ENCODE measurements at regions not wholly inside any gene's neighbourhood (a gene's known extent, or its start where the extent isn't known, plus 50 kb on each side); places are given as distances from the start of the nearest gene placed in this dataset.

- H3K4me1 Mint-ChIP-seq (ENCODE audit: unreplicated experiment): peaks cover 35% of the 10 kb centered on the region
- H3K4me3 Mint-ChIP-seq (ENCODE audit: unreplicated experiment): no peak overlapping the region
- peaks cover 1% of the 10 kb centered on the region for H3K27me3 Mint-ChIP-seq (ENCODE audit: unreplicated experiment)
- no peak for DNase-seq (ENCODE audit: low spot score)
- TF ChIP-seq, protein P1, sequence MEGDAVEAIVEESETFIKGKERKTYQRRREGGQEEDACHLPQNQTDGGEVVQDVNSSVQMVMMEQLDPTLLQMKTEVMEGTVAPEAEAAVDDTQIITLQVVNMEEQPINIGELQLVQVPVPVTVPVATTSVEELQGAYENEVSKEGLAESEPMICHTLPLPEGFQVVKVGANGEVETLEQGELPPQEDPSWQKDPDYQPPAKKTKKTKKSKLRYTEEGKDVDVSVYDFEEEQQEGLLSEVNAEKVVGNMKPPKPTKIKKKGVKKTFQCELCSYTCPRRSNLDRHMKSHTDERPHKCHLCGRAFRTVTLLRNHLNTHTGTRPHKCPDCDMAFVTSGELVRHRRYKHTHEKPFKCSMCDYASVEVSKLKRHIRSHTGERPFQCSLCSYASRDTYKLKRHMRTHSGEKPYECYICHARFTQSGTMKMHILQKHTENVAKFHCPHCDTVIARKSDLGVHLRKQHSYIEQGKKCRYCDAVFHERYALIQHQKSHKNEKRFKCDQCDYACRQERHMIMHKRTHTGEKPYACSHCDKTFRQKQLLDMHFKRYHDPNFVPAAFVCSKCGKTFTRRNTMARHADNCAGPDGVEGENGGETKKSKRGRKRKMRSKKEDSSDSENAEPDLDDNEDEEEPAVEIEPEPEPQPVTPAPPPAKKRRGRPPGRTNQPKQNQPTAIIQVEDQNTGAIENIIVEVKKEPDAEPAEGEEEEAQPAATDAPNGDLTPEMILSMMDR (IDR thresholded peaks at IDR 0.05; ENCODE audit: unreplicated experiment): no peak
- H3K9me3 Mint-ChIP-seq (ENCODE audit: unreplicated experiment): no peaks in the 10 kb centered on the region
- no peaks in the 10 kb centered on the region for H3K36me3 Mint-ChIP-seq (ENCODE audit: low read depth, unreplicated experiment)
- H3K27ac Mint-ChIP-seq (ENCODE audit: unreplicated experiment): no peak overlapping the region
Observed at GRCh38 chr2:3128786-3129185, 248.8 kb downstream of the EIPR1 start.

DNA sequence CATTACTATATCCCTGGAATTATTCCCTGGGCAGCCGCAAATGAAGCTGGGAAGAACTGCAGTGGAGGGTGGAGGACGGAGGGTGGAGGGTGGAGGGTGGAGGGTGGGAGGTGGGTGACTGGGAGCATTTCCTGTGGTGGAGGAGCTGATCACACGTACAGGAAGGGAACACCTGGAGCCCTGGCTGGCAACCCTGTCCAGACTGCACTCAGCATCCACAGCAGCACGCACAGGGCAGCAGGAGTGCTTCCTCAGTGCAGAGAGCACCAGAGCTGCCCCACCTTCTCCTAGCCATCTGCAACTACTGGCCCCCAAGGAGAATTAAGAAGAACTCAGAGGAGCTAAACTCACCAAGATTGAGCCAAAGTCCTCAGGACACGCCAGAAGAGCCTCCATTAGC is 249.9 kb downstream of the EIPR1 start:
- no peak for DNase-seq (ENCODE audit: low spot score)
- H3K4me3 Mint-ChIP-seq (ENCODE audit: unreplicated experiment): no peak overlapping the region
- H3K27ac Mint-ChIP-seq (ENCODE audit: unreplicated experiment): peak overlapping the region; percentile 92
- H3K4me1 Mint-ChIP-seq (ENCODE audit: unreplicated experiment): peaks cover 32% of the 10 kb centered on the region
- H3K9me3 Mint-ChIP-seq (ENCODE audit: unreplicated experiment): no peaks in the 10 kb centered on the region
- no peaks in the 10 kb centered on the region for H3K36me3 Mint-ChIP-seq (ENCODE audit: low read depth, unreplicated experiment)
- peaks cover 1% of the 10 kb centered on the region for H3K27me3 Mint-ChIP-seq (ENCODE audit: unreplicated experiment)
- TF ChIP-seq, protein P1 (IDR thresholded peaks at IDR 0.05; ENCODE audit: unreplicated experiment): no peak

- DNase-seq (ENCODE audit: low spot score): peak; percentile 20
- H3K9me3 Mint-ChIP-seq (ENCODE audit: unreplicated experiment): no peaks in the 10 kb centered on the region
- TF ChIP-seq, protein P1 (IDR thresholded peaks at IDR 0.05; ENCODE audit: unreplicated experiment): no peak
- peaks cover 1% of the 10 kb centered on the region for H3K27me3 Mint-ChIP-seq (ENCODE audit: unreplicated experiment)
- H3K4me1 Mint-ChIP-seq (ENCODE audit: unreplicated experiment): peaks cover 29% of the 10 kb centered on the region
- no peak overlapping the region for H3K4me3 Mint-ChIP-seq (ENCODE audit: unreplicated experiment)
- H3K36me3 Mint-ChIP-seq (ENCODE audit: low read depth, unreplicated experiment): no peaks in the 10 kb centered on the region
- H3K27ac Mint-ChIP-seq (ENCODE audit: unreplicated experiment): peak overlapping the region; percentile 92
Observed at GRCh38 chr2:3126911-3127621, 250.6 kb downstream of the EIPR1 start.

GRCh38 chr2:3126171-3126910 is 251.3 kb downstream of the EIPR1 start:
- DNase-seq (ENCODE audit: low spot score): no peak
- H3K27ac Mint-ChIP-seq (ENCODE audit: unreplicated experiment): peak overlapping the region; percentile 92
- TF ChIP-seq, protein P1 (IDR thresholded peaks at IDR 0.05; ENCODE audit: unreplicated experiment): no peak

GRCh38 chr2:3125761-3126130 is 251.9 kb downstream of the EIPR1 start:
- H3K27ac Mint-ChIP-seq (ENCODE audit: unreplicated experiment): no peak overlapping the region
- H3K9me3 Mint-ChIP-seq (ENCODE audit: unreplicated experiment): no peaks in the 10 kb centered on the region
- H3K4me1 Mint-ChIP-seq (ENCODE audit: unreplicated experiment): peaks cover 17% of the 10 kb centered on the region
- no peak overlapping the region for H3K4me3 Mint-ChIP-seq (ENCODE audit: unreplicated experiment)
- H3K27me3 Mint-ChIP-seq (ENCODE audit: unreplicated experiment): peaks cover 1% of the 10 kb centered on the region
- no peak for DNase-seq (ENCODE audit: low spot score)
- TF ChIP-seq, protein P1 (IDR thresholded peaks at IDR 0.05; ENCODE audit: unreplicated experiment): no peak
- H3K36me3 Mint-ChIP-seq (ENCODE audit: low read depth, unreplicated experiment): no peaks in the 10 kb centered on the region

More at GRCh38 chr2:3126171-3126910, 251.3 kb downstream of the EIPR1 start:
- Mint-ChIP-seq H3K36me3 (ENCODE audit: low read depth, unreplicated experiment) (no peaks in the 10 kb centered on the region), H3K27me3 (ENCODE audit: unreplicated experiment) (peaks cover 1% of the 10 kb centered on the region), H3K4me3 (ENCODE audit: unreplicated experiment) (peak overlapping the region; percentile 48), H3K4me1 (ENCODE audit: unreplicated experiment) (peaks cover 22% of the 10 kb centered on the region), H3K9me3 (ENCODE audit: unreplicated experiment) (no peaks in the 10 kb centered on the region)

Measured in endothelial cell (in vitro differentiated cells).